Peyer's patch (tissue), 4 donors: ENCODE measurements at regions not wholly inside any gene's neighbourhood (a gene's known extent, or its start where the extent isn't known, plus 50 kb on each side); places are given as distances from the start of the nearest gene placed in this dataset.

ENCODE experiments used
- DNase-seq, 3 donors: peaks; one replicate each; pipeline ENCODE4 v3.0.0-alpha.2; 2017 to 2019
- H3K27ac ChIP-seq, 4 donors: fragments of 200-600 bp; sonication (generic); one replicate each; pipeline ENCODE4 v1.5.1; 2016 to 2019
- H3K27me3 ChIP-seq, 2 donors: fragments of 200-600 bp; sonication (generic); one replicate each; pipeline ENCODE4 v1.5.1; 2019
- H3K36me3 ChIP-seq, 3 donors: fragments of 200-600 bp; sonication (generic); one replicate each; pipeline ENCODE4 v1.5.1; 2016 to 2019
- H3K4me1 ChIP-seq, 4 donors: fragments of 200-600 bp; sonication (generic); one replicate each; pipeline ENCODE4 v1.5.1; 2016 to 2019
- H3K4me3 ChIP-seq, 4 donors: fragments of 200-600 bp; sonication (generic); 1 replicate in 3 of 4; 2 replicates in 1 of 4; pipeline ENCODE4 v1.5.1; 2016 to 2019; ENCODE audit warnings: mild to moderate bottlenecking in 1 of 4
- H3K9me3 ChIP-seq, 4 donors: fragments of 200-600 bp; sonication (generic); one replicate each; pipeline ENCODE4 v1.5.1; 2016 to 2019; ENCODE audit warnings: mild to moderate bottlenecking in 1 of 4
- CTCF ChIP-seq, 6 experiments: fragments of 450-650 bp in 4 of 6; fragments of 200-600 bp in 2 of 6; sonication (generic) in 1 of 6; IDR thresholded peaks; one replicate each; pipeline ENCODE4 v1.5.1; 2017 to 2019; ENCODE audit warnings: antibody characterized with exemption in 6 of 6, mild to moderate bottlenecking in 3 of 6, moderate library complexity in 1 of 6
- POLR2A ChIP-seq, 2 donors: fragments of 450-650 bp; IDR thresholded peaks; one replicate each; pipeline ENCODE4 v1.5.1; 2017; ENCODE audit warnings: antibody characterized with exemption in 2 of 2, mild to moderate bottlenecking in 2 of 2, moderate library complexity in 2 of 2

GRCh38 chr5:86865256-86865785, 247.6 kb downstream of the COX7C start:
- no peak overlapping the region for H3K4me3 ChIP-seq
- no peak for DNase-seq
- no peak overlapping the region for H3K27ac ChIP-seq
- no peaks in the 10 kb centered on the region for H3K36me3 ChIP-seq
- no peaks in the 10 kb centered on the region for H3K4me1 ChIP-seq
- TF ChIP-seq CTCF (IDR thresholded peaks at IDR 0.05) (no peak), POLR2A (IDR thresholded peaks at IDR 0.05) (no peak)
- H3K9me3 ChIP-seq = no peaks in the 10 kb centered on the region
- H3K27me3 ChIP-seq = no peaks in the 10 kb centered on the region

GRCh38 chr5:86866036-86866435, 248.3 kb downstream of the COX7C start:
- Histone ChIP-seq H3K27me3 (no peaks in the 10 kb centered on the region), H3K9me3 (no peaks in the 10 kb centered on the region), H3K4me1 (no peaks in the 10 kb centered on the region), H3K4me3 (no peak overlapping the region), H3K36me3 (no peaks in the 10 kb centered on the region), H3K27ac (no peak overlapping the region)
- no peak for TF ChIP-seq CTCF (IDR thresholded peaks at IDR 0.05)
- no peak for TF ChIP-seq POLR2A (IDR thresholded peaks at IDR 0.05)
- no peak for DNase-seq

- TF ChIP-seq POLR2A (IDR thresholded peaks at IDR 0.05) (no peak), CTCF (IDR thresholded peaks at IDR 0.05) (no peak)
- Histone ChIP-seq H3K27ac (no peak overlapping the region), H3K9me3 (no peaks in the 10 kb centered on the region)
These were observed 251.5 kb downstream of the COX7C start for GRCh38 chr5:86869268-86869667.

GRCh38 chr5:86875539-86875938, 257.8 kb downstream of the COX7C start:
- Histone ChIP-seq H3K9me3 (no peaks in the 10 kb centered on the region), H3K4me1 (no peaks in the 10 kb centered on the region), H3K27me3 (no peaks in the 10 kb centered on the region), H3K4me3 (no peak overlapping the region), H3K27ac (no peak overlapping the region), H3K36me3 (no peaks in the 10 kb centered on the region)
- TF ChIP-seq POLR2A (IDR thresholded peaks at IDR 0.05) = no peak
- TF ChIP-seq CTCF (IDR thresholded peaks at IDR 0.05) = no peak
- no peak for DNase-seq

More at GRCh38 chr5:86869268-86869667, 251.5 kb downstream of the COX7C start:
- no peak for DNase-seq
- H3K4me1 ChIP-seq = no peaks in the 10 kb centered on the region
- H3K27me3 ChIP-seq = no peaks in the 10 kb centered on the region
- no peaks in the 10 kb centered on the region for H3K36me3 ChIP-seq
- H3K4me3 ChIP-seq = no peak overlapping the region

GRCh38 chr5:86878250-86878649, 260.5 kb downstream of the COX7C start:
- Histone ChIP-seq H3K9me3 (no peaks in the 10 kb centered on the region), H3K36me3 (no peaks in the 10 kb centered on the region), H3K27me3 (no peaks in the 10 kb centered on the region), H3K4me1 (no peaks in the 10 kb centered on the region), H3K27ac (no peak overlapping the region), H3K4me3 (no peak overlapping the region)
- DNase-seq = no peak
- TF ChIP-seq POLR2A (IDR thresholded peaks at IDR 0.05) (no peak), CTCF (IDR thresholded peaks at IDR 0.05) (no peak)

- Histone ChIP-seq H3K9me3 (no peaks in the 10 kb centered on the region), H3K27ac (no peak overlapping the region), H3K36me3 (no peaks in the 10 kb centered on the region), H3K27me3 (no peaks in the 10 kb centered on the region), H3K4me3 (no peak overlapping the region), H3K4me1 (no peaks in the 10 kb centered on the region)
- DNase-seq = no peak
- no peak for TF ChIP-seq CTCF (IDR thresholded peaks at IDR 0.05)
- TF ChIP-seq POLR2A (IDR thresholded peaks at IDR 0.05) = no peak
These were observed 261.3 kb downstream of the COX7C start for GRCh38 chr5:86879086-86879485.
